ENCODE measurements at regions not wholly inside any gene's neighbourhood (a gene's known extent, or its start where the extent isn't known, plus 50 kb on each side); places are given as distances from the start of the nearest gene placed in this dataset.

DNA sequence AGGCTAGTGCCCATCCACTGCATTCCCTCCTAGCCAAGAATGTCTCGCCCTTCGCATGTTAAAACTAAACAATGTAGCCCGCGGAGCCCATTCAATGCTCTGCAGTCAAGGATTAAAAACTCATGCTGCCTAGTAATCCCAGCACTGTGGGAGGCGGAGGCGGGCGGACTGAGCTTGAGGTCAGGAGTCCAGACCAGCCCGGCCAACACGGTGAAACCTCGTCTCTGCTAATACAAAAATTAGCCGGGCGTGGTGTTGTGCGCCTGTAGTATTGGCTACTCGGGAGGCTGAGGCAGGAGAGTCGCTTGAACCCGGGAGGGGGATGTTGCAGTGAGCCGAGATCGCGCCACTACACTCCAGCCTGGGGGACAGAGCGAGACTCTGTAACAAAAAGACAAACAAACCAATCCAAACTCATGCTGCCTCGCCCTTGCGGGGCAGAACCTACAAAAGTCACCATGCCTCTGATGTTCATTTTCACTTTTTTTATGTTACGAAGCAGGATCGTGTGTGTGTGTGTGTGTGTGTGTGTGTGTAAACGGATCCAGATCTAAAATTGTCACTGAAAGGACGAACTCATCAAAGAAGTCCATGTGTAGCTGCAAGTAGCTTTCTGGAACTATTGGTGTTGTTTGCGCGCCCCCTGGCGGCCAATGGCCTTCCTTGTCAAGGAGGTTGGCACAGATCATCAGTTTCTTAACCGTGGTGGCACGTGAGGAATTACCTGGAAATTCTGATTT lies 54.8 kb upstream of the SPESP1 start:
- TF ChIP-seq, protein P1, sequence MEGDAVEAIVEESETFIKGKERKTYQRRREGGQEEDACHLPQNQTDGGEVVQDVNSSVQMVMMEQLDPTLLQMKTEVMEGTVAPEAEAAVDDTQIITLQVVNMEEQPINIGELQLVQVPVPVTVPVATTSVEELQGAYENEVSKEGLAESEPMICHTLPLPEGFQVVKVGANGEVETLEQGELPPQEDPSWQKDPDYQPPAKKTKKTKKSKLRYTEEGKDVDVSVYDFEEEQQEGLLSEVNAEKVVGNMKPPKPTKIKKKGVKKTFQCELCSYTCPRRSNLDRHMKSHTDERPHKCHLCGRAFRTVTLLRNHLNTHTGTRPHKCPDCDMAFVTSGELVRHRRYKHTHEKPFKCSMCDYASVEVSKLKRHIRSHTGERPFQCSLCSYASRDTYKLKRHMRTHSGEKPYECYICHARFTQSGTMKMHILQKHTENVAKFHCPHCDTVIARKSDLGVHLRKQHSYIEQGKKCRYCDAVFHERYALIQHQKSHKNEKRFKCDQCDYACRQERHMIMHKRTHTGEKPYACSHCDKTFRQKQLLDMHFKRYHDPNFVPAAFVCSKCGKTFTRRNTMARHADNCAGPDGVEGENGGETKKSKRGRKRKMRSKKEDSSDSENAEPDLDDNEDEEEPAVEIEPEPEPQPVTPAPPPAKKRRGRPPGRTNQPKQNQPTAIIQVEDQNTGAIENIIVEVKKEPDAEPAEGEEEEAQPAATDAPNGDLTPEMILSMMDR (IDR thresholded peaks at IDR 0.05; ENCODE audit: insufficient read depth, low read length): peak; percentile 49
- TF ChIP-seq POLR2AphosphoS5 (IDR thresholded peaks at IDR 0.05; ENCODE audit: low read depth): no peak
- TF ChIP-seq, protein P2, sequence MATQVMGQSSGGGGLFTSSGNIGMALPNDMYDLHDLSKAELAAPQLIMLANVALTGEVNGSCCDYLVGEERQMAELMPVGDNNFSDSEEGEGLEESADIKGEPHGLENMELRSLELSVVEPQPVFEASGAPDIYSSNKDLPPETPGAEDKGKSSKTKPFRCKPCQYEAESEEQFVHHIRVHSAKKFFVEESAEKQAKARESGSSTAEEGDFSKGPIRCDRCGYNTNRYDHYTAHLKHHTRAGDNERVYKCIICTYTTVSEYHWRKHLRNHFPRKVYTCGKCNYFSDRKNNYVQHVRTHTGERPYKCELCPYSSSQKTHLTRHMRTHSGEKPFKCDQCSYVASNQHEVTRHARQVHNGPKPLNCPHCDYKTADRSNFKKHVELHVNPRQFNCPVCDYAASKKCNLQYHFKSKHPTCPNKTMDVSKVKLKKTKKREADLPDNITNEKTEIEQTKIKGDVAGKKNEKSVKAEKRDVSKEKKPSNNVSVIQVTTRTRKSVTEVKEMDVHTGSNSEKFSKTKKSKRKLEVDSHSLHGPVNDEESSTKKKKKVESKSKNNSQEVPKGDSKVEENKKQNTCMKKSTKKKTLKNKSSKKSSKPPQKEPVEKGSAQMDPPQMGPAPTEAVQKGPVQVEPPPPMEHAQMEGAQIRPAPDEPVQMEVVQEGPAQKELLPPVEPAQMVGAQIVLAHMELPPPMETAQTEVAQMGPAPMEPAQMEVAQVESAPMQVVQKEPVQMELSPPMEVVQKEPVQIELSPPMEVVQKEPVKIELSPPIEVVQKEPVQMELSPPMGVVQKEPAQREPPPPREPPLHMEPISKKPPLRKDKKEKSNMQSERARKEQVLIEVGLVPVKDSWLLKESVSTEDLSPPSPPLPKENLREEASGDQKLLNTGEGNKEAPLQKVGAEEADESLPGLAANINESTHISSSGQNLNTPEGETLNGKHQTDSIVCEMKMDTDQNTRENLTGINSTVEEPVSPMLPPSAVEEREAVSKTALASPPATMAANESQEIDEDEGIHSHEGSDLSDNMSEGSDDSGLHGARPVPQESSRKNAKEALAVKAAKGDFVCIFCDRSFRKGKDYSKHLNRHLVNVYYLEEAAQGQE (IDR thresholded peaks at IDR 0.05; ENCODE audit: insufficient replicate concordance, low read depth): no peak

All from HL-60 (cell line).